ENCODE measurements at regions not wholly inside any gene's neighbourhood (a gene's known extent, or its start where the extent isn't known, plus 50 kb on each side); places are given as distances from the start of the nearest gene placed in this dataset.

DNA sequence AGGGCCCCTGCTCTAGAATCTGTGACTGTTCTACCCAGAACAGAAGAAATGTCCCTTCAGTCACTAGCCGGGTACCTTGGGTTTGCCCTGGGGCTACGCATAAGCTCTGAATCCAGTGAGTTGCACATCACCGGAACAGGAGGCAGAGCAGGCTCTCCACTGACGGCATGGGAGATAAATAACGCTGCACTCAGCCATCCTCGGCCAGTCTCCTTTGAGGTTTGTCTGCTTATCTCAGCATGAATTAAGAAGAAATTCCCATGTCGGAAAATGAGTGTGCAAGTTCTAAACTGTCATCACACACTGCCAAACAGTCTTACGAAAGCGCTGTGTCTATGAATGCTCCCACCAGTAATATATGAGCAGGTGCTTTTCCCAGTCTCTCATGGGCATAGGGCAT lies 90.8 kb downstream of the FAM50B start:
- Mint-ChIP-seq H3K27ac (no peak overlapping the region), H3K27me3 (ENCODE audit: low read depth) (peaks cover 1% of the 10 kb centered on the region), H3K9me3 (no peaks in the 10 kb centered on the region), H3K4me3 (no peak overlapping the region), H3K36me3 (ENCODE audit: low read depth) (no peaks in the 10 kb centered on the region), H3K4me1 (peaks cover 5% of the 10 kb centered on the region)
- TF ChIP-seq, protein P1, sequence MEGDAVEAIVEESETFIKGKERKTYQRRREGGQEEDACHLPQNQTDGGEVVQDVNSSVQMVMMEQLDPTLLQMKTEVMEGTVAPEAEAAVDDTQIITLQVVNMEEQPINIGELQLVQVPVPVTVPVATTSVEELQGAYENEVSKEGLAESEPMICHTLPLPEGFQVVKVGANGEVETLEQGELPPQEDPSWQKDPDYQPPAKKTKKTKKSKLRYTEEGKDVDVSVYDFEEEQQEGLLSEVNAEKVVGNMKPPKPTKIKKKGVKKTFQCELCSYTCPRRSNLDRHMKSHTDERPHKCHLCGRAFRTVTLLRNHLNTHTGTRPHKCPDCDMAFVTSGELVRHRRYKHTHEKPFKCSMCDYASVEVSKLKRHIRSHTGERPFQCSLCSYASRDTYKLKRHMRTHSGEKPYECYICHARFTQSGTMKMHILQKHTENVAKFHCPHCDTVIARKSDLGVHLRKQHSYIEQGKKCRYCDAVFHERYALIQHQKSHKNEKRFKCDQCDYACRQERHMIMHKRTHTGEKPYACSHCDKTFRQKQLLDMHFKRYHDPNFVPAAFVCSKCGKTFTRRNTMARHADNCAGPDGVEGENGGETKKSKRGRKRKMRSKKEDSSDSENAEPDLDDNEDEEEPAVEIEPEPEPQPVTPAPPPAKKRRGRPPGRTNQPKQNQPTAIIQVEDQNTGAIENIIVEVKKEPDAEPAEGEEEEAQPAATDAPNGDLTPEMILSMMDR (IDR thresholded peaks at IDR 0.05; ENCODE audit: unreplicated experiment in 3 of 3), result no peak

DNA sequence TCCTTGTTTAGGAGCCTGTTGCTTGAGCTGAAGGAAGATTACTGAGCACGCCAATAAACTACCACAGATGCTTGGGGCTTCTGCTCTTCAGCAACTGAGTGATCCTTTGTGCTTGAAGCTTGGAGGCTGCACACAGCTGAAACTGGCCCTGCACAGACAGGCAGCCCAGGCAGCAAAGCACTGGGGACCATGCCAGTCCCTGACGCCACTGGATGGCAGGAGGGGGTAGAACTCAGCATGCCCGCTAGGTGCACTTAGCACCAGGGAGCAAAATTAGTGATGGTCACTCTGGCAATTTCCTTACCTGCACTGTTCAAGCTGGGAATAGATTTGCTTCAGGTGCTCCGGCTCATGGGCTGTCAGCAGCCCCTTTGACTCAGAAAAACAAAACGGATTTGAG lies 91.5 kb downstream of the FAM50B start:
- H3K9me3 Mint-ChIP-seq, result no peaks in the 10 kb centered on the region
- H3K27me3 Mint-ChIP-seq (ENCODE audit: low read depth), result peaks cover 4% of the 10 kb centered on the region
- H3K4me1 Mint-ChIP-seq, result peaks cover 5% of the 10 kb centered on the region
- no peaks in the 10 kb centered on the region for H3K36me3 Mint-ChIP-seq (ENCODE audit: low read depth)
- TF ChIP-seq, protein P1 (IDR thresholded peaks at IDR 0.05; ENCODE audit: unreplicated experiment in 3 of 3), result no peak
- no peak overlapping the region for H3K27ac Mint-ChIP-seq
- H3K4me3 Mint-ChIP-seq, result no peak overlapping the region

DNA sequence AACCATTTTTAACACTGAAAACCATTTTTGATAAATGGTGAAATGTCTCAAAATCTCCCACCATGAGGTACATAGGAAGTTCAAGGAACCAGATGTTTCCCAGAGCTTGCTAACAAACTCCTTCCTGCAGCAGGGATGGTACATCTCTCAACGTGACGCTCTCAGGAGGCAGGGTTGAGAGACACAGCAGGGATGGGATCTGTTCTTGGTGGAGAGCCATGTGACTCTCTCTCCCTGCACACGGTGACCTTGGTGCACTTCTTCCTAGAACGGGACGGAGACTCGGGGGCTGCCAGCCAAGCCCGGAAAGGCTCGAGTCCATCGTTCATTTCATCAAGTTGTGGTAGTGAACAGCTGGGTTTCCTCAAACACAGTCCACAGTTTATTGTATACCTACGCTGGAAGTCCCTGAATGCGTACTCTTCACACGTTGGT lies 94.2 kb downstream of the FAM50B start:
- Mint-ChIP-seq H3K9me3 (no peaks in the 10 kb centered on the region), H3K4me1 (peaks cover 5% of the 10 kb centered on the region), H3K36me3 (ENCODE audit: low read depth) (no peaks in the 10 kb centered on the region), H3K27ac (no peak overlapping the region), H3K4me3 (peak overlapping the region in 1 of 3 experiments; percentile 23), H3K27me3 (ENCODE audit: low read depth) (peaks cover 4% of the 10 kb centered on the region)
- TF ChIP-seq, protein P1 (IDR thresholded peaks at IDR 0.05; ENCODE audit: unreplicated experiment in 3 of 3), result no peak

DNA sequence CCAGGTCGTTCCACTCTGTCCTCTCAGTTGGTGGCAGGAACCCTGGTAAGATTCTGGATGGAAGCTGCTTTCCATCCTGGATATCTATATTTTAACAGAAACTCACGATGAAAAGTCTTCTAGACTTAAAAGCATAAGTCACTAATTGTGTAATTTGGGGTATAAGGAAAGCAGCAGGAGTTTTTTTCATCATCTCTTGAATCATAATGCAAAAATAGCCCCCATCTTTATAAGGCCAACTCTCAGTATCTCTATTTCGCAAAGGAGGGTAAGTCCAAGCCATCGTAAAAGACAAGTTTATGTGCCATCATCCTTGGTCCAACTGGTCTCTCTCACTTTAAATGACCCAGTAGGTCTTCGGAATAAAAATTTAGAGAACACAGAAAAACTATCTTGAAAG lies 95.1 kb downstream of the FAM50B start:
- Mint-ChIP-seq H3K36me3 (ENCODE audit: low read depth) (no peaks in the 10 kb centered on the region), H3K4me3 (no peak overlapping the region), H3K9me3 (no peaks in the 10 kb centered on the region), H3K4me1 (peaks cover 8% of the 10 kb centered on the region), H3K27ac (no peak overlapping the region), H3K27me3 (ENCODE audit: low read depth) (peaks cover 4% of the 10 kb centered on the region)
- TF ChIP-seq, protein P1 (IDR thresholded peaks at IDR 0.05; ENCODE audit: unreplicated experiment in 3 of 3), result no peak

DNA sequence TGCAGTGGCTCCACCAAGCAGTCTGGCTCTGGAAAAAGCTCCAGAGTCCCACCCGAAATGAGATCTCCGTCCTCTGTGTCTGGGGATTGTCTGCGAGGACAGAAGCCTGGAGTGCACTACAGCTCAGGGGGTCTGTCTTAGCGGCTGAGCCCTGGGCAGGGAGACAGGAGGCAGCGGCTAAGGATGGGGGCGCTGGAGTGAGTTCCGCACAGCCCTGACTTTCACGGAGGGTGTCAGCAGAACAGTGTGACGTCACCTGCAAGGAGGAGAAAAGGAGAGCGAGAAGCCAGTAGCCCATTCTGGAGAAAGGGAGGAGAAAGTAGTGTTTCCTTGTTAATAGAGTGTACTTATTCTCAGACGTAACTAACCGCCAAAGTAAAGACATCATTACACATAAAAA lies 97.6 kb downstream of the FAM50B start:
- peaks cover 4% of the 10 kb centered on the region for H3K27me3 Mint-ChIP-seq (ENCODE audit: low read depth)
- H3K36me3 Mint-ChIP-seq (ENCODE audit: low read depth), result no peaks in the 10 kb centered on the region
- peaks cover 13% of the 10 kb centered on the region for H3K4me1 Mint-ChIP-seq
- H3K27ac Mint-ChIP-seq, result no peak overlapping the region
- H3K9me3 Mint-ChIP-seq, result peaks cover 8% of the 10 kb centered on the region
- TF ChIP-seq, protein P1 (IDR thresholded peaks at IDR 0.05; ENCODE audit: unreplicated experiment in 3 of 3), result no peak
- H3K4me3 Mint-ChIP-seq, result no peak overlapping the region

DNA sequence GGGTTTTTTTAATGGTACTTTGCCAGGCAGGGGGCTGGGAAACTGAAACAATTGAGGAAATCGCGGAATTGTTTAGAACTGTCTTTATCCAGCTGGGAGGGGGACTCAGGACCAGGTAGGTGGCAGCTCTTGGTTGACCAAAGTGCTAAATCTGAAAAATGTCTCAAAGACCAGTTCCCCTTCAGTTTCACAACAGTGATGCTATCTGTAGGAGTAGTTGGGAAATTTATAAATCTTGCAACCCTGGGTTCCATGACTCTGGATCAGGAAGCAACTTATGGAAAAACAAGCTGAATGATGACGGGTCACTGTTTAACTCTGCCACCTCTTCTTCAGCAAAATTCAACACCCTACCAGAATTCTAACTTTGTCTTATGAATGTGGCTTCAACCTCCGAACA lies 99.7 kb downstream of the FAM50B start:
- TF ChIP-seq, protein P1 (IDR thresholded peaks at IDR 0.05; ENCODE audit: unreplicated experiment in 3 of 3), result no peak
- Mint-ChIP-seq H3K4me3 (no peak overlapping the region), H3K36me3 (ENCODE audit: low read depth) (no peaks in the 10 kb centered on the region), H3K4me1 (peaks cover 8% of the 10 kb centered on the region), H3K9me3 (peaks cover 15% of the 10 kb centered on the region), H3K27ac (no peak overlapping the region), H3K27me3 (ENCODE audit: low read depth) (peaks cover 4% of the 10 kb centered on the region)

All from nephron (organoid).